Colonic mucosa (tissue), 4 donors: ENCODE measurements at regions not wholly inside any gene's neighbourhood (a gene's known extent, or its start where the extent isn't known, plus 50 kb on each side); places are given as distances from the start of the nearest gene placed in this dataset.

ENCODE experiments used
- DNase-seq: peaks from one replicate; pipeline ENCODE4 v3.0.0-alpha.2; 2020
- H3K27ac ChIP-seq: fragments of 200-600 bp; one replicate; pipeline ENCODE4 v1.8.0; 2021
- H3K27me3 ChIP-seq: fragments of 200-600 bp; one replicate; pipeline ENCODE4 v1.8.0; 2021
- H3K36me3 ChIP-seq: fragments of 200-600 bp; one replicate; pipeline ENCODE4 v1.8.0; 2021
- H3K4me1 ChIP-seq: fragments of 200-600 bp; one replicate; pipeline ENCODE4 v1.8.0; 2021; ENCODE audit warnings: mild to moderate bottlenecking
- H3K4me3 ChIP-seq: fragments of 200-600 bp; one replicate; pipeline ENCODE4 v1.8.0; 2021
- H3K9ac ChIP-seq, 2 donors: one replicate each; pipeline ENCODE4 v1.7.0; 2013; ENCODE audit warnings: control low read depth in 2 of 2, low read depth in 2 of 2, low read length in 2 of 2
- H3K9me3 ChIP-seq: fragments of 200-600 bp; one replicate; pipeline ENCODE4 v1.8.0; 2021
- CTCF ChIP-seq: fragments of 200-600 bp; IDR thresholded peaks from one replicate; pipeline ENCODE4 v1.8.0; 2022; ENCODE audit warnings: antibody characterized with exemption, mild to moderate bottlenecking
- intact Hi-C: fragments of 100-400 bp; cut with DNase I; formaldehyde crosslinking; loops from one replicate; pipeline ENCODE4 v1.14.1; 2022
- donor health status: healthy.
- donor health status: DM: no; HTN: no; CAD: no.
- donor health status: DM: no; HTN: no; CAD: no.

GRCh38 chr20:53714524-53714923 lies 120.9 kb upstream of the ZNF217 start:
- no peaks in the 10 kb centered on the region for H3K27me3 ChIP-seq
- TF ChIP-seq CTCF: no peak
- intact Hi-C loops: no loop called here
- no peak overlapping the region for H3K27ac ChIP-seq
- H3K4me3 ChIP-seq: no peak overlapping the region
- no peaks in the 10 kb centered on the region for H3K4me1 ChIP-seq
- no peaks in the 10 kb centered on the region for H3K36me3 ChIP-seq
- no peaks in the 10 kb centered on the region for H3K9me3 ChIP-seq
- H3K9ac ChIP-seq: no peak overlapping the region
- DNase-seq: no peak

DNA sequence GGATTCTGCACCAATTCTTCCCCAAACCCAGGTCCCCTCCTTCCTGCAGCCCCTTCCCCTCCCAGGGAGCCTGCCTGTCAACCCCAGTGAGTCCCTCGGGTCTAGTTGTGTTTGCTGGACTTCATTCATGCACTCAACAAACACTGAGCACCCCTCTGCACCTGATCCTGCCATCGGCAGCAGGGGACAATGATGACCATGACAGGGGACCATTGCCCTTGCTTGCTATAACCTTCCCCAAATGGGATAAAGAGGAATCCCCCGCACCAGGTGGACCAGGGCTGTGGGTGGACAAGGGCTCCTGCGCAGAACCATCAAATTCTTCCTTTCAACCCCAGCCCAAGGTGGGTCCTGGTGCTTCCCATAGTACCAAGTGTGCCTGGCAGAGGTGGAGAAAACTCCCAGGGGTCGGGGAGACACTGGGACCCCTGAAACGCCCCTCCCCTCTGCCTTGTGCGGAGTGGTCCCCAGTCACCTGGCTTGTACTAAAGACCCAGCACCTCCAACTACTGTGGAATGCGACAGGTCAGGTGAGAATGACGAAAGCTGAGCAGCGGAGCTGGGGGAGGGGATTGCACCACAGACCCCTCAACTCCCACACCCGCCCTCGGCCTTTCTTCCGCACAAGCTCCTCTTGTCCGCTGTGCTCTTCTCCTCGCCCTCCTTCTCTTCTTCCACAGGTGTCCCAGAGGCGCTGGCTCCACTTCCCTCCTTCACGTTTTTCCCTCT lies 119.9 kb upstream of the ZNF217 start:
- intact Hi-C loops: no loop called here
- H3K4me1 ChIP-seq: no peaks in the 10 kb centered on the region
- H3K27me3 ChIP-seq: no peaks in the 10 kb centered on the region
- no peak overlapping the region for H3K4me3 ChIP-seq
- H3K36me3 ChIP-seq: no peaks in the 10 kb centered on the region
- no peak overlapping the region for H3K27ac ChIP-seq
- DNase-seq: no peak
- no peaks in the 10 kb centered on the region for H3K9me3 ChIP-seq
- no peak overlapping the region for H3K9ac ChIP-seq
- TF ChIP-seq CTCF: no peak

GRCh38 chr20:53712212-53712977 lies 118.8 kb upstream of the ZNF217 start:
- H3K4me3 ChIP-seq: no peak overlapping the region
- H3K4me1 ChIP-seq: no peaks in the 10 kb centered on the region
- no peaks in the 10 kb centered on the region for H3K27me3 ChIP-seq
- DNase-seq: no peak
- no peaks in the 10 kb centered on the region for H3K36me3 ChIP-seq
- TF ChIP-seq CTCF: no peak
- H3K9ac ChIP-seq: no peak overlapping the region
- no peak overlapping the region for H3K27ac ChIP-seq
- H3K9me3 ChIP-seq: no peaks in the 10 kb centered on the region
- intact Hi-C loops: no loop called here

- no peaks in the 10 kb centered on the region for H3K36me3 ChIP-seq
- H3K27me3 ChIP-seq: no peaks in the 10 kb centered on the region
- no peak overlapping the region for H3K27ac ChIP-seq
- no peak for DNase-seq
- no peaks in the 10 kb centered on the region for H3K9me3 ChIP-seq
- no peaks in the 10 kb centered on the region for H3K4me1 ChIP-seq
- no peak overlapping the region for H3K9ac ChIP-seq
- intact Hi-C loops: no loop called here
- H3K4me3 ChIP-seq: no peak overlapping the region
- TF ChIP-seq CTCF: no peak
Measured at GRCh38 chr20:53711333-53712211, 117.9 kb upstream of the ZNF217 start.
